Fibroblast of gingiva (primary cell): ENCODE measurements at regions not wholly inside any gene's neighbourhood (a gene's known extent, or its start where the extent isn't known, plus 50 kb on each side); places are given as distances from the start of the nearest gene placed in this dataset.
"Not testable (repeated sequence)": the region's sequence is repeated elsewhere in the genome, so short reads cannot be mapped to it uniquely, and the experiment has no call there.

Experiments used
- DNase-seq: peaks from one replicate; pipeline ENCODE4 v3.0.0-alpha.2; 2011; ENCODE audit warnings: low read depth

DNA sequence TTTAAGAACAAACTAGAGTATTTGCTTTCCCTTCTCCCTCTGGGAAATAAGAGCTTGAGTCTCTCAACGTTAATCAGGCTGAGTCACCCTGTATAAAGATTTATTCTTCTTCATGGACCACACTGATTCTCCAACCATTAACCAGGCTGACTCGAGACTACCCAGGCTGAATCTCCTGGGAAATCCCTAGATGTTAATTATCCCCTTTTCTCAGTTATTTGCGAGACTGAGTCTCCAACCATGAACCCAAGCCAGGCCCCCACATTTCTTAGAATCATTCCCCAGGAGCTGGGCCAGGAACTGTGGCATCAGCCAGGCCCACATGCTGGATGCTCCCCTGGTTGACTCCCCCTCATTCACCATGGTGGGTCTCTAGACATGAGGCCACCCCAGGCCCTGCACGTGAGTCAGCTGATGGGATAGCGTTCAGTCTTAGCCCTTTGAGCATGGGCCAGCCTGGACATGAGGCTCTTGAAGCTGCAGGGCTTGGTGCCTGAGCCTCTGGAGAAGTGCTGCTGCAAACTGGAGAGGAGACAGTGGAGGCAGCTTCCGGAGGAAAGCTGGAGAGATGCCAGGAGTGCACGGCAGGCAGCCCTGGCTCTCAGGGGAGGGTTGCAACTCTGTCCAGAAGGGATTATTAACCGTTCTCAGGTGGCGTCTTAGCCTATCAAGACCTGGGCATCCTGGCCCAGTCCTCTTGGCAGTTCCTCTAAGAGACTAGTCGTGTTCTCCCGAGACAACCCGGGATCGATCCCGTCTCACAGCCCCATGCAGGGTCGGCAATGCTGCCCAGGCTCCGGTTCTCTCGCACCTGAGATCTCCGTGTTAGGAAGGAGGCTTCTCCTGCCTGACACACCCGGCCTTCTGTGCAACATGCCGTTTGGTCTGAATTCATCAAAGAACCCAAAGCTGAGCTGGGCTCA is 296.6 kb downstream of the ADGRD1 start:
- no peak for DNase-seq

DNA sequence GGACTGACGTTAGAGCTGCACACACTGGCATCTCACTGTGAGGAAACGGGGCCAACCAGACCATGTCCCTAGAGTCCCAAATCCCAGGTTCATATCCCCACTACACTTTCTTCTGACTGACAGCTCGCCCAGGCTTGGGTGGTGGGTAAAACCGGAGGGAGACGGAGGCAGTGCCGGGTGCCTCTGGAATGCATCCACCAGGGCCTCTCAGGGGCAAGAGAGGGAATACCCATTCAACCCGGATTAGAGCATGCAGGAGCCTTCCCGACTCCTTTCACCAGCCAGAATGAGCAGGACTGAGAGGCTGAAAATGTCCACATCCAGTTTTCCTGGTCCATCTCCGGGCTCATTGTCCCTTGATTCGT is 297.2 kb downstream of the ADGRD1 start:
- DNase-seq = no peak

DNA sequence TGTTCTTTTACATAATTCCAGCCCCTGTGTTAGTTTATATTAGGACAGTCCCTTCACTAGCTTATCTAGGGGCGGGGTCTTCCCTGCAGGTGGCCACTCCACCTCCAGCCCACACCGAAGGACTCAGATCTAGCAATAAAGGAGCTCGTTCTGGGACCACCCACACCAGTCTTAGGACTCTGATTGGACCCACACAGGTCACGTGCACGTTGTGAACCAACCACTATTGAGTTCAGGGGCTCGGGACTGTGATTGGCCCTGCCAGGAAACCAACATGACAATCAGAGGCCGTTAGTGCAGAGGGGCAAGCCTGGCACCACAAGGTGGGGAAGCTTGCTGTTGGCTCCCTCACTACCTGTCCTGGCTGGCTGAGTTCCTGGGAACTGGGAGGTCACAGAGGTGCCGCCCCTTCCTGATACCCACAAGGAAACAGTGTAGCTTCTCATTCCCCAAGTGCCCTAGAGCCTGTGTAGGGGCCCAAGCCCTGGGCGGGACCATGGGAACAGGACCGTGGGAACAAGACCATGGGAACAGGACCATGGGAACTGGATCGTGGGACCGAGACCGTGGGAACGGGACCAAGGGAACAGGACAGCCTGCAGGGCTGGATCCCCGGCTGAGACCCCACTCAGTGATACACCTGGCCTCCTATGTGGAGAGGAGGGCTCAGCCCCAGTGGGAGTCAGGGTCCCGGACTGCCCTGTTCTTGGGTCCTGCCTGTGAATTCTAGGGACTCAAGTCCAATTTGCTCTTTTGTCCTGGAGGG is 297.8 kb downstream of the ADGRD1 start:
- DNase-seq = no peak

DNA sequence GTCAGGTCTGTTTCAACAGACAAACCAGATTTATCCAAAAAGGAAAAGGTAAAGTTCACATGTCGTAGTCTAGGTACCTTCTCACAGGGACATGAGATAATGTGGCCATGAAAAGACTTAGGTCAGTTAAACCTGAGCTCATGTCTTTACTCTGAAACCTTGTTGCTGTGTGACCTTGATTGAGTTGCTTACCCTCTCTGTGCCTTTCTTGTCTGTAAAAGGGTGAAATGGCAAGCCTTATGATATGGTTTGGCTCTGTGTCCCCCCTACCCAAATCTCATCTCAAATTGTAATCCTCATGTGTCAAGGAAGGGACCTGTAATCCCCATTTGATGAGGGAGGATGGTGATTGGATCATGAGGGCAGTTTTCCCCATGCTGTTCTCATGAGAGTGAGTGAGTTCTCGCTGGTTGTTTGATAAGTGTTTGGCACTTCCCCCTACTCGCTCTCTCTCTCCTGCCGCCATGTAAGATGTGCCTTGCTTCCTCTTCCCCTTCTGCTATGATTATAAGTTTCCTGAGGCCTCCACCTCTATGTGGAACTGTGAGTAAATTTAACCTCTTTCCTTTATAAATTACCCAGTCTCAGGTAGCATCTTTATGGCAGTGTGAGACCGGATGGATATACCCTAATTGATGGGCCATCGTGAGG is 299.8 kb downstream of the ADGRD1 start:
- DNase-seq = no peak

DNA sequence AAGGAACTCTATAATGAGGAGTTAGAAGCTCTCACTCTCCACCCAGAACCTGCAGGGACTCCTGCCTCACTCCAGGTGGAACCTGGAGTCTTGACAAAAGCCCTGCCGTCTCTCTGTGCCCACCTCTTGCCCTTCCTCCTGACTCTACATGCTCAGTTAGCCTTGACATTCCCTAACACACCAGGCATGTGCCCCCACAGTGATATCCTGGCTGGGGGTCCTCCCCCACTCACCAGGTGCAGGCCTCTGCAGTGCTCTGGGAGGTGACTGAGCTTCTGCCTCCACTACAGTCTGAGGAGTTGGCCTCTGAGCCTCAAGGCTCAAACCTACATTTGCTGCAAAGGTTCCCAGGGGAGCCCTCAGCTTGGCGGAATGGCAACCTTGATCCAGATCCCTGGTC is 300.7 kb downstream of the ADGRD1 start:
- no peak for DNase-seq

DNA sequence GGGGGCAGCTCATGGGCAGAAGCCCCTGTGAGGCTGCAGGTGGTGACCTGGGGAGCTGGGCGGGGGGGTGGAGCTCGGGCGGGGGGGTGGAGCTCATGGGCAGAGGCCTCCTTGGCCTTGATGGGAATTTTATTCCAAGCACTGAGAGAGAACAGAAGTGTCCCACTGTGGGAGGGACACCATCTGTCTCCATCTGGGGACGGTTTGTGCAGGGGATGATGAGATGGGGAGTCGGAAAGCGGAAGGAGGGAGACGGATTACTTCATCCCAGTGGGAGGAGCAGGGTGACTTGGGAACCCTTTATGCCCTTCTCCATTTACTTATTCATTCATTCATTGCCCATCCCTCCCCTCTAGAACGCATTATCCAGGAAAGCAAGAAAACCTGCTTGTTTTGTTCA is 304.7 kb downstream of the ADGRD1 start:
- DNase-seq = no peak

DNA sequence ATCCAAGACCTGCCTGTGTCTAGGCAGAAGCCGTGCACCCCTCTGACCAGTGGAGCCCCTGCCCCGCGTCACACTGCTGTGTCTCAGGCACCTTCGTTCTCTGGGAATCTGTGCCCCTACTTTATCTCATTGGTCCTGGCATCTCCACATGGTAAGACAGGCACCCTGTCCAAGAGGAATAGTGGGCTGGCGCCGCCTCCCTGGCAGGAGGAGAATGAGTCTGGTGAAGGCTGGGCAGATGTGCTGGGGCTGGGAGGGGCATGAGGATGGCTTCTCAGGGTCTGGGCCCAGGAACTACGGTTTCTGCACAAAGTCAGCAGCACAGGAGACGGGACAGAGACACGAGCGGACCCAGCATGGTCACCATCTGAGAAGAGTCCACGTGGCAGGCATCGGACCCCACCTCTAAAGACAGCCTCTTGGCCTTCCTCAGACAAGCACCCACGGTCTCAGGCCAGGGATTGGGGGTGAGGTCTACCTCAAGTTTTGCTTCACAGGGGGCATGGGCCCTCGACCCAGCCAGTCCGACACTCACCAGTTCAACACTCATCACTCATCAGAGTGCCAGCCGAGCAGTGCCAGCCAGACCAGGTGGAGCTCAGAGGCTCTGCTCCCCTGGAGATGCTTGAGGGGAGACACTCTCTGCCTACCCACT is 306.7 kb downstream of the ADGRD1 start:
- no peak for DNase-seq

DNA sequence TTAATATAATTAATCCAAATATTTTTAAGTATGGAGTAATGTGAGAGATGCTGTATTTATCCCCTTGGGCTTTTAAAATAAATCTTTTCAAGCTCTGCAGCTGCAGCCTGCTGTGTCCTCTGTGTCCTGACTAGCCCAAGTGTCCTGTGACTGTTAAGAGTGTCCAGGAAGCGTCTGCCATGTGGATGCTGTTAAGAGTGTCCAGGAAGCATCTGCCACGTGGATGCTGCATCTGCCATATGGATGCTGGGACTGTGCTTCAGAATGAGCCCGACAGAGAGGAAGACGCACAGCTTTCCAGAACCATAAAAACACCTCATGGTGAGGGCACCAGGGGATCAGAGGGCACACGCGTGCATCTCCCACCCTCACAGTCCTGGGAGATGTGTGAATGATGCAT is 307.2 kb downstream of the ADGRD1 start:
- DNase-seq = no peak

DNA sequence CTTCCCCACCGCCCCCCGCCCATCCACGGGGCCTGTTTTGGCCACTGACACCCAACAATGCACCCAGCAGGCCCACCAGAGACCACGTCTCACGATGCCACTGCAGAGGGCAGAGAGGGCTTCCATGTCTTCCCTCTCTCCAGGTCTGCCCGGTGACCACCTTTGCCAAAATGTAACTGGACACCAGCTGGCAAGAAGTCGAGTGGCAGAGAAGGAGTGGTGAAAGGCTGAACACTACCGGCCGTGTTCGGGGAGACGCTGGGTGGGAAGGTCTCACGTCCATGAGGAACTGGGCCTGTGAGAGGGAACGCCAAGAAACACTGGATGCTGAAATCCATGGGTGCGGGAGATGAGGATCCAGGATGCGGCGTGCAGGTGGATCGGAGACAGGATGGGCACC is 308.2 kb downstream of the ADGRD1 start:
- no peak for DNase-seq

DNA sequence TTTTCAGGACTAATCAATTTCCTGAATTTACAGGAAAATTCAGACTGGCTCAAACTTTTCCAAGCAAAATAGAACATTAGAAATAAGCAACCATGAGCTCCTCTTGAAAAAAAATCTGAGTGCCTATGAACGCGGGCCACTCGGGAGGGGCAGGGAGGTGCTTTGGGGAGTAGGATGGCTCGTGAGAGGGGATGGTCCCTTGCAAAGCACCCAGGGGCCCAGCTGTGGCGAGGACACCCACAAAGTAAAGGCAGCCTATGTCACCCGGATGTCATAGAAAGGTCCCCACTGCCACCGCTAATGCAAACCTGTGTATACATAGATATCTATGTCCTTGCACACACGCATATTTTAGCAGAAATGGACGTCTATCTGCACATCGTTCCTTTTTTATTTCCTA is 309.9 kb downstream of the ADGRD1 start:
- DNase-seq = no peak

DNA sequence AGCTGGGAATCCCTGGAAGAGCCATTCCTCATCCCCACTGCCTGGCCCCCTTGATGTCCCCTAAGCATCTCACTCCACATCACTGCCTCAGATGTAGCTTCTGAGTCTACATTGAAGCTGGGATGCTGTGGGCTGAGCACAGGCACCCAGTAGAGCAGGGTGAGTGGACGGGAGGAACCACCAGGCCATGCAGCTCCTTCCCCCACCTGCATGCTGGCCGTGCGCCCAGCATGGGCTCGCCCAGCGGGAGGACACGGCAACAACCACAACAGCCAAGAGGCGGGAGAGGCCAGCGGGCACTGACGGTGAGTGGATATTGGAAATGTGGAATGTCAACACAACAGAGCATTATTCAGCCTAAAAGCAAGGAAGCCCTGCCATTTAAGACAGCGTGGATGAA is 310.9 kb downstream of the ADGRD1 start:
- no peak for DNase-seq

DNA sequence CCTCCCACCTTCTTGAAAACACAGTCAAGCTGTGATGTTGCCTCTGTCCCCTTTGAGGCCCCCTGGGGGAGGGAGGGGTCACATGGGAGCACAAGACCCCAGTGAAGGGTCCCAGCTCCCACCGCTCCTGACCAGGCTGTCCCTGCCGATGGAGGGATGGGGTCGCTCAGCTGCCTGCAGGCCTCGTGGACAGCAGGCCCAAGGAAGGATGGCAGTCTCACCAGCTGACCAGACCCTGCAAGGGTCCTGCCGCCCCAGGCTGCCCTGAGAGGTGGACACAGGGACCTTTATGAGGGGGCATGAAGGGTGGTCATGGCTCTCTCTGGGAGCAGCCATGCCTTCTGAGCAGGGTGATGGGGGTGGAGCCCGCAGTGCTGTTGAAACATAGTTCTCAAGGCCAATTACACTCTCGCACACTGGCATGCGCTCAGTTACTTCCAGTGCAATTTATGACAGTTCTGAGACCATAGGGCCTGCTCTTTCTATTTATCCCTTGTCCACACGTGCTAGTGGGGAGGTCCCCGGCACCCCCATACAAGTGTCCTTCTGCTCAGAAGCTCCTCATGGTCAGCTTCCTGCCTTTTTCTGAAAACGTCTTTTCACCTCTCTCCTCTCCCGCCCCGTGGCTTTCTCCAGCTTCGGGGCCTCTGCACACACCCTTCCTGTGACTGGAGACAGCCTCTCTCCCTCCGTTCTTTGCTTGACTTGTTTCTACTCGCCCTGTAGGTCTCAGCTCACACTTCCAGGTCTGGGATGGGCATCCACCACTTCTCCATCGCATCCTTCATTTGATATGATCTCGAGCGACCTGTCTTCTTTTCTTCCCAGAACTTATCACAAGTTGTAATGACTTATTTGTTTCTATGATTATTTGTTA is 313.1 kb downstream of the ADGRD1 start:
- no peak for DNase-seq

DNA sequence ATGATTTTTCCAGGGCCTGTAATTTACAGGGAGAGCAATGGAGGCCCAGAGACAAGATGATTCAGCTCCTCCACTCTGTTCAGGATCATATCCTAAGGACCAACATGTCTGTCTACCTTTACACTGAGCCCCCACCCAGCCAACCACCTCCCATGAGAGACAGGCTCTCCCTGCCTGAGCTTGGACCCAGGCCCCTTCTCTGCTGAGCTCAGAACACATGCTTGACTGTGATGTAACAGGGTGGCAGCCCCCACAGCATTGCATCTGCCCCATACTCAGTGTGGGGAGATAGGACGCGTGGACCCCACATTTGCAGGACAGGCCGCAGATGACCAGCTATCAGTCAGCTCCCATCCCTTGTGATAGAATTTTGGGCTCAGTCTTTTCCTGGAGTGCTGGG is 313.9 kb downstream of the ADGRD1 start:
- no peak for DNase-seq

DNA sequence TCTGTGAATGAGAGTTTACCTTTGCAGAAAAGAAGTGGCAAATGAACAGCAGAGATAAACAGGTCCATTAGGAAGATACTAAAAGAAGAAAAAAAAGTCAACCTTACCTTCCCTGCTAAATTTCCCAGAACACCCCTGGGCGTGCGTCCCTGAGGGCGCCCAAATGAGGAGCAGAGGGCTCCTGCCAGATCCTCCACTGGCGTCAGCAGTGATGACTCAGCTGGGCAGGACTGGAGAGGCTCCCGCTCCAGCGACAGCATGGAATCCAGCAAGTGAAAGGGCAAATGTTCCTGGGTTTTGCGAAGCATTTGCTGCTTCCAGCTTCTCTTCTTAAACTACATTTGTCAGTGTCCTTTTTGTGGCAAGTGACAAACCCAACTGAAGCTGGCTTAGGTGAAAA is 314.4 kb downstream of the ADGRD1 start:
- not testable (repeated sequence) for DNase-seq

DNA sequence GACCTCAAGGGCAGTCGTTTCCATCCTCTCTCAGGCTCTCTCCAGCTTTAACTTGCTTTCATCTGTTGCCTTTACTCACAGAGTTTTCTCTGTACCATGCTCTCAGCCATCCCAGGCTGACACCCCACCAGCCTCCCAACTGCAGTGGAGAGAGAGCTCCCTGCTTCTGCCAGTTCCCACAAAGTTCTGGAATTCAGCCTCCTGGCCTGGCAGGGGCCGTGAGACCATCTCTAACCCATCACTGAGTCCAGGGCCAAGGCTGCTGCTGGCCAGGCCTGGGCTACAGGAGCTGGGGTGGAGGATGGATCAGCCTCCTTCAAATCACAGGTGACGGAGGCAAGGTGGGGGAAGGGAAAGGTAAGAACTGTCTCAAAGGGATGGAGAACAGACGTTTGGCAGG is 314.9 kb downstream of the ADGRD1 start:
- DNase-seq = not testable (repeated sequence)

DNA sequence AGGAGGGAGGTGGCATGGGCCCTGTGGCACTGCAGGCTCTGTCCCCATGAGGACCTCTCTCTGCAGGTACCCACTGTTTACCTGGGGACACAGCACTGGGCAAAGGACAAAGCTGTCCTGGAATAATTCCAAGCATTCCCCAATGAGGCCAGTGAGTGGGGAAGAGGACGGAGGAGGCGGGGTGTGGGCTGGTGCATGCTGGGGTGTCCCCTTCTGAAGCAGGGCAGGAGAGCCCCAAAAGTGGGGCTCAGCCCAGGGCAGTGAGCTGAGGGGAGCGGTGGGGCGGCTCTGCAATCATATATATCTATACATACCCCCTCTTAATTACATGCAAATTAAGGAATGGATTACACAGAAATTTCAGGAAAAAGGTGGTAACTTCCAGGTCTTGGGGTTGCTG is 315.8 kb downstream of the ADGRD1 start:
- DNase-seq = no peak

DNA sequence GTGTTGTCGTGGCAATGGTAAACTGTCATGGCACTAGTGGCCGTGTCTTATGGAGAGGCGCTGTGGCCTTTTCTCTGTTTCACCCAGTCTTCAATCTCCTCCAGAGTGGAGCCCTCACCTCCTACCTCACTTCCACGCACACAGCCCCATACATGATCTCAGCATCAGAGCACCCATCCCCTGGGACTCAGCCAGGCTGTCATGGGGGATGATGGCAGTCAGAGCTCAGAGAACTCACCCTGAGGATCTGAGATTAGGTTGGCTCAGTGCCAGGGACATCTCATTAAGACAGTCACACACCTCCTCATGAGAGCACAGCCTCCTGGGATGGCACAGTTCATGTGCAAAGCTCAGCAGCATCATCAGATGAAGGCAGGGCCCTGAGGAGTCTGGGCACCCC is 316.3 kb downstream of the ADGRD1 start:
- DNase-seq = not testable (repeated sequence)

DNA sequence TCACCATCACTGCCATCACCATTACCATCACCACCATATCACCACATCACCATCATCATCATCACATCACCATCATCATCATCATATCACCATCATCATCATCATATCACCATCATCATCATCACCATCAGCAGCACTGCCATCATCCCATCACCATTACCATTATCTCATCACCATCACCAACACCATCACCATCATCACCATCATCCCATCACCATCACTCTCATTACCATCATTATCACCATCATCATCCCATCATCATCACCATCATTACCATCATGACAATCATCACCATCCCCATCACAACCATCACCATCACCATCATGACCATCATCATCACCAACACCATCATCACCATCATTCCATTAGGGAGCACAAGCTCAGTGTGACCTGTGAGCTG is 318.0 kb downstream of the ADGRD1 start:
- no peak for DNase-seq

DNA sequence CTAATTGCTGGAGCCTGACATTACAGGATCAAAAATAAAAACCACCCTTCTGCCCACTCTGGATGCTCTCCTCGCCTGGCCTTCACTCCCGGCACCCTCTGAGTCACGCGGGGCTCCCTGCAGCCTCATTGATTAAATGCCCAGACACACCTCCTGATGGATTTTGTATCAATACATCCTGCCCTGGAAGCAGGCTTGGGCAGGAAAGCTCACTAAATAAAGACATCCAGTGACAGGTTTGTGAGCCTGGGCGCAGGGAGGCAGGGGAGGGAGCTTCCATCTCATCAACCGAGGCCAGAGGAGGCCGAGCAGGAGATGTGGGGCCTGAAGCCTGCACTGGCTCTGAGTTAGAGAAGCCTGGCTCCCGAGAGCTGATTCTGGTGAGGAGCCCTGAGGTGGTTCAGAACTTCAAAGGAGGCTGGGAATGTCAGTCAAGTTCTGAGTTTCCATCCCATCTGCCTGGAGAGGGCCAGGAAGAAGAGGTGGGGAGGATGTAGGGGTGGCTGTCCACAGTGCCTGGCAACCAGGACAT is 318.6 kb downstream of the ADGRD1 start:
- not testable (repeated sequence) for DNase-seq

DNA sequence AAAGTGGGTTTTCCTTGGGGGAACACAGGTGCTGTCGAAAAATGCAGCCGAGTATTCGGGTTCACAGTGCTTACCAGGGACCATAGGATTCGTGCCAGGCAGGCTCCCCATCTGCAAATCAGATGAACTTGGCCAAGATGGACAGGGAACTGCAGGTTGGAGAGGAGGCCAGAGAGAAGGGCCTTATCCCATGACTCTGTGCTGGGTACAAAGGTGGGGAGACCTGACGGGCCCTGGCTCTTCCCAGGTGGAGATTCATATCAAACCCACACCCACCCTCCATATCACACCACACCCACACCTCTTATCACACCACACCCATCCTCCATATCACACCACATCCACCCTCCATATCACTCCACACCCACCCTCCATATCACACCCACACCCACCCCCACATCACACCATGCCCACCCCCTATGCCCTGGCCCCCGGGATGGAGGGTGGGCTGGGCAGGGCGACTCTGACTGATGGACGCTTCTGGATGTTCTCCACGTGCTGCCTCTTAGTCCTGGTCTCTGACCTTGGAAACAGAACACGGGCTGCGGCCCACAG is 319.7 kb downstream of the ADGRD1 start:
- DNase-seq = no peak

DNA sequence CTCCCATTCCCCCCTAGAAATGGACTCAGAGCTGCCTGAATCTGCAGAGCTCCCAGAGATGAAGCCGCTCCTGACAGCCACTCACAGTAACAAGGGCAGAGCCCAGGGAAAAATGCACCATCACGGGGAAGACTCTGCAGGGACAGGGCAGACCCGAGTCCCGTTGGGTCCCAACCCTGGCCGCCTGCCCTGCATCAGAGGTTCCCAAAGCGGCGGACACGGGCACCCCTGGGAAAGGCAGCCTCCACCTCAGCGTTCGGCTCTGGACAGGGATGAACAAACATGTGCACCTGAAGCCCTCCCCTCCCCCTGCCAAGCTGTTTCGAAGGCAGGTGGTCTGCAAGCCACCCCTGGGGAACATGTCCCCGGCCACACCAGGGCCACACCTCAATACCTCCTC is 320.4 kb downstream of the ADGRD1 start:
- no peak for DNase-seq
